ENCODE measurements at regions not wholly inside any gene's neighbourhood (a gene's known extent, or its start where the extent isn't known, plus 50 kb on each side); places are given as distances from the start of the nearest gene placed in this dataset.
"Not testable (repeated sequence)": the region's sequence is repeated elsewhere in the genome, so short reads cannot be mapped to it uniquely, and the experiment has no call there.

DNA sequence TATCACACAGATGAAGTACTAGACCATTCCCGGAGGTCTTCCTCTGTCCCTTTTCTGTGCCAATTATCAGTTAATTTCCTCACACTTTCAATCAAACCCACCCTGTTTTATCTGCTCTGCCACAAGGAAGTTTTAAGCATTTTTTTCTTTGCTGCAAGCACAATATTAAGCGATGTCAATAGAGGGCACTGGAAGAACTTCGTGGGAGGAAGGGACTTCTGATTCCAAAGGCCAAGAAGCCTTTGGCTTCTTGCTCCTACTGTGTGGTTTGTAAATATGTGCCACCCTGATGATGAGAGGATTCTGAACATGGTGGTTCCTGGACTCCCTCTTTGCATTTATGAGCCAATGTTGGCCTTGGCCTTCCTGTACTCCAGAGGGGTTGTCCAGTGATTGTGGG lies 1712.5 kb upstream of the C9orf72 start:
- DNase-seq, result no peak

DNA sequence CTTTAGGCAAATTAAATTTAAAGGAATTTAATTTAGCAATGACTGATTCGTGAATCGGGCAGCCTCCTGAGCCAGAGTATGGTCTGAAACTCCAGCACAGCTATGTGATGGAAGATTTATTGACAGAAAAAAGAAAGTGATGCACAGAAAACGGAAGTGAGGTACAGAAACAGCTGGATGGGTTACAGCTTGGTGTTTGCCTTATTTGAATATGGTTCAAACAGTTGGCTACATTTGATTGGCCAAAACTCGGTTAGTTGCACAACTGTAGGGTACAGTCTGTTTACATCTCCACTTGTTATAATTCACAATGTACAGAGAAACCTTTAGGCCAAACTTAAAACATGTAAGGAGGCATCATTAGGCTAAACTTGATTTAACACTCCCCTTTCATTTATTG lies 1716.1 kb upstream of the C9orf72 start:
- DNase-seq, result no peak

DNA sequence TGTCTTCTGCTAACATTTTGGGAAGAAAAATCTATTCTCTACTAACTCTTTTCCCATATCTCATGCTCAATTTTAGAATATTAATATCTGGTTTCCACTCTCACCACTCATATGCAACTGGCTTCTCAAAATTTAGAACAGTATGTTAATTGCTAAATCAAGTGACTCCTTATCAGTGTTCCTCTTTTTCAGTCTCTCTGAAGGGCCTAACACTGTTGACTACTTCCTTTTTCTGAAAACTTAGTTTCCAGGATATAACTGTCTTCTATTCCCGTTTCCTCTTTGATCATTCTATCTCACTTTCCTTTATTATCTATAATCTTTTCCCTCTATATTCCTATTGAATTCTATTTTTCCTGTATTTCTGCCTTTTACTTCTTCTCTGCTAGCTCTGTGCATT lies 1717.2 kb upstream of the C9orf72 start:
- no peak for DNase-seq

DNA sequence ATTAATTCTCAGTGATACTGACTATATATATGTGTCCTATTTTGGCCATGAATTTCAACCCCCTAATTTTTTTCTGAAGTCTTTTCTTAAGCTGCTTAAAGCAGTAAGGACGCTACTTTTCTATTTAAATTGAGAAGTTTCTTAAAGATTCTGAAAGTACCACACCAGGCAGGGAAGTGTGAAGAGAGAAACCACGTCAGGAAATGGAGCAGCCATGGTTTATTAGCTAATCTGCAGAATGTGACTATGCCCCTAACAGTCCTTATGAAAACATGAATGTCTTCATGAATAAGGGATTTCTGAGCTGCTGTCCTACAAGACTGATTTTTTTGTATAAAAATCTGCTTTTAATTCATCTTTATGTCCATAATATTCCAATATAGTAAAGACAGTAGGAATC lies 1724.3 kb upstream of the C9orf72 start:
- no peak for DNase-seq

DNA sequence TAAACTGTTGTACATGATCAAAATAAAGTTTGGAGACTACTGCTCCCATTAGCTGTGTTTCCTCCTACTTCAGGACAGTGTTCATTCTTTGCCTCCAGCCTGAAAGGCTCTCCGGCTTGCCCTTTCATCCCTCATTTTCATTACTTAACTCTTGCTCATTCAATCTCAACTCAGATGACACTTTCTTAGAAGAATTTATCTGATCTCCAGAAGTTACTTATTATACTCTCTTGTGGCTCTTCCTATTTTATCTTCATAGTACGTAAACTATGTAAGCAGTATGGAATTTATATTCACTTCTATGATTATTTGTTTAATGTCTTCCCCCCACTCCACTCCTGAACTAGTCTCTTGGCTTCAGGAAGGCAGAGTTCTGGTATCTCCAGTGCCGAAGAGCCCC lies 1737.9 kb upstream of the C9orf72 start:
- DNase-seq, result no peak

DNA sequence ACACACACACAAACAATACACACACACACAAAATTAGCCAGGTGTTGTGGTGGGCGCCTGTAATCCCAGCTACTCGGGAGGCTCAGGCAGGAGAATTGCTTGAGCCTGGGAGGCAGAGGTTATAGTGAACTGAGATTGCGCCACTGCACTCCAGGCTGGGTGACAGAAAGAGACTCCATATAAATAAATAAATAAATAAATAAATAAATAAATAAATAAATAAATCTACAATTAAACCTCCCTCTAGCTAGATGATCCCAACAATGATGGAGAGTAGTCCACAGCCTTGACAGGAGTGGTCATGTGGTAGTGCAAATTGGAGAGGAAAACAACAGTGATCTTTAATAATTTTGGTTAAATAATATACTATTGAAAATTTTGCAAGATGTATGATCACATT lies 1739.0 kb upstream of the C9orf72 start:
- DNase-seq, result no peak

DNA sequence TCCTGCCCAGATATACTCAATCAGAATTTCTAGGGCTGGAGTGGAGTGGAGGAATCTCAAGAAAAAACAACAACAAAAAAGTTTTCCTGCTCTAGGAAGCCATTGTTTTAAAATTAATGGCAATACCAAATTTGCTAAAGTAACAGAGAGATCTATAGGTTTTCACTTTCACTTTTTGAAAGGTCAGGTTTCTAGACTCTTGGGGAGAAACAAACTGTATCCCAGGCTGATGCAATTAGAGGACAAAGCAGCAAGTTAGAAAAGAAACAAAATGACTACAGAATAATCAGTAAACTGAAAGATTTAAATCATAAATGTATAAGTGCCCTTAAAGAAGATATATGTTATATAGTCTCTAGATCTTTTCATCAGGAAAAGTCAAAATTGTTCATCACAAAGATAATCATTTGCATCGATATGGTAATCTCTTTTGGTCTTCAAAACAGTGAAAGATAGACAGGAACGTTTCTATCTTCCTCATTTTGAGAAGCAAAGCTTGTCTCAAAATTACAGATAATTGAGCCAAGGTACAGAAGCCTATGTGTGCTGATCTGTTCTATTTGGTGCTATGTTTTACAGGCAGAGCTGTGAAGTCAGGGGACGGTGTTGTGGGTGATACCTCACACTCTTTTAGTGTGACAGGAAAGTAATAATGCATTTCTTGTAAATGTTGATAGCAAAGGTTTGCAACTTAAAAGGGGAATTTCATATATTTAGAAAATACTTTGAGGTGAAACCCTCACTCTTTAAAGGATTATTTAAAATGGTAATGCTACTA lies 1746.6 kb upstream of the C9orf72 start:
- no peak for DNase-seq

DNA sequence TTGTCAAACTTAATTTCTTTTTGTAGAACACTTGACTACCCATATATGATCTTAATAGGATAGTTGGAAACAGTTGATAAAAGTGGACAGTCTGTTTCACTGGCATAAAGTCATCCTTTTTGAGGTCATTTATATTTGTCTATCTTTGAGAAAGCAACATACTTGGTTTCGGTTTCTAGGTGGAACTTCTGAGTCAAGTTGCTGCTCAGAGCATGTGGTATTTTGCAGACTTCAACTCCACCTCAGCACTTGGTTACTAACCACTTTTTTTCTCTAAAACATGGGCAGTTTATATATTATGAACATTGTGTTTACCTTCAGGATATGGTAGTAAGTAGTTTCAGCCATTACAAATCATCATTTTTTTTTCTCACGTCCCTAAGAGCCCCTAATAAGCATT lies 1749.0 kb upstream of the C9orf72 start:
- DNase-seq, result no peak

DNA sequence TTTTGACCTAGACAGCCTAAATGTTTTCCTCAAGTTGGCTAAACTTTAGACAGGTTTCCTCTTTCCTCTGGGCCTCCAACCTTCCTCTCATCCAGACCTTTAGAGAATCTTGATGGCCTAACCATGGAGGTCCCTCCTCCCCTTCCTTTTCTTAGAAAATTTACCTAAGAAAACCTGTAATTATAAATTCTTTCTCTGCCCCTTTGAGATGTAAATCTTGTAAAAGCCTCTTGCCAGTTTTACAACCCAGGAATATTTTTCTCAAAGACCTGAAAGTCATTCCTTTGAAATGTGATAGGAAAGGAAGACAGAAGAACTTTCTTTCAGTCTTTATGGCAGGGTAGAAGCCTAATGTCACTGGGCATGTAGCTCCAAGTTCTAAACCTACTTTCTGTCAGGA lies 1752.6 kb upstream of the C9orf72 start:
- no peak for DNase-seq

DNA sequence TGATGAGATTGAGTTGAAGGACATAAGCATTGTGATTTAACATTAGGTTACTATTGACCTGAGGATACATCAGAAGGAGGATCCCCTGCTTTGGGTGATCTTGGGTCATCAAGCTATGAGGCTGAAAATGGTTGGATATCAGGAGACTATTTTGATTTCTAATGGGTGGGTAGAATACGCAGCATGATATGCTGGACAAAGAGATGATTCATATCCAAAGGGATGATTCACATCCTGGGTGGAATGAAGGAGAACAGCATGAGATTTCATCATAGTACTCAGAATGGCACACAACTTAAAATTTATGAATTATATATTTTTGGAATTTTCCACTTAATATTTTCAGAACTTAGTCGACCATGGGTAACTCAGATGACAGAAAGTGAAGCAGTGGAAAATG lies 1759.5 kb upstream of the C9orf72 start:
- no peak for DNase-seq

DNA sequence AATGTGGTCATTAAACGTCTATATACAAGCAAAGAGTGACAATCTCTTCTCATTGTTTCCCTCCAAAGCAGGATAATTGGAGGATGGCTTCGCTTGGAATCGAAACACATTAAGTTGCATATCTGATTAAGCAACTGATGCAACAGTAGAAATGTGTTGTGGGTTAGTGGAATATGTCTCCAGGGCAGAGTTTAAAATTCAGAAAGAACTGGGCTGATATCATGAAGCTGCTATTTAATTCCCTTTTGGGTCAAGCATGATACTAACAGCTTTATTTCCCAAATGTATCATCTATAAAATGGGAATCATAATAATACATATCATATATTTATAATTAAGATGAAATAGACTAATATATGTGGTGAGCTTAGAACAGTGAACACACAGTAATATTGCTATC lies 1763.0 kb upstream of the C9orf72 start:
- DNase-seq, result no peak

DNA sequence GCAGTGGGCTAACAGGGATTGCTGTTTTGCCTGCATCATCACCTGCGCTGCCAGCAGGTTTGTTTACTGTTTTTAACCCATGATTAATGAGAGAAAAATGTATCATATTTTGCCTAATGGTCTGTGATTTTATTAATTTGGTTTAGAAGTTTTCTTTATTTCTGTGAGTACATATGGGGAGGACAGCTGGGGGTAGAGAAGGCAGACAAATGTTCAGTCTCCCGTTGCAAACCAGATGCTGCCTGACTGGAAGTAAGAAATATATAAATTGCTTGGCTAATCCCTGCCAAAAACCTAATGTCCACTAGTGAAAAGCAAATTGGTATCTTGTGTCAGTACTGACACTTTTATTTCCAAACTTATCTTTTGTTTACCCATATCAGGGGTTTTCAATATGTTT lies 1766.1 kb upstream of the C9orf72 start:
- DNase-seq, result no peak

DNA sequence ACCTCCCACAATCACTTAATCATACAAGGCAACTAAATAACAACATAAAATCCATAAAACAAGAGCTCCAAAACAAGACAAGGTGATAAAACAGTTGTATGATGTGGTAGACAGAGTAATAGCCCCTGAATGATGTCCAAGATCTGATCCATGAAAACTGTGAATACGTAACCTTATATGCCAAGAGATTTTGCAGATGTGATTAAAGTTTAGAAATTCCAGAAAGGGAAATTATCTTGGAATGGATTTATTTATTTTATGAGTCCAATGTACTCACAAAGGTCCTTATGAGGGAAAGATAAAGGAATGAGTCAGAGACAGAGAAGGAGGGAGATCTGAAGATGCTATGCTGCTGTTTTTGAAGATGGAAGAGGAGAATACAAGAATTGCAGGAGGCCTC lies 1775.7 kb upstream of the C9orf72 start:
- DNase-seq, result no peak

DNA sequence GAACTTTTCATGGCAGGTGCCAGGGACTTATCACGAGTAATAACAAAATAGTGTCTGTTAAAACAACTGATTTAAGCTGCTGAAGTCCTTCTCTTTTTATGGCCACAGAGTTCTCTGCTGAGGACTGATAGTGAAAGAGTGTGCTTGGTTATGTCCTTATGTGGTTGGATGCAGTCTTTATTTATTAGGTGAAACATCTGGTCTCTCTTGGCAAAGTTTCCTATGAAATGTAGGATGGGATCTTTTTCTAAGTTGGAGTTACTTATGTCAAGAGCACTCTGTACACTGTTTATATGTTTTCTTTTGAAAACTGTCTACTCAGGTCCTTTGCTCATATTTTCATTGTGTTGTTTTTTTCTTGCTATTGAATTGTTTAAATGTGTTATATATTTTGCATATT lies 1816.1 kb upstream of the C9orf72 start:
- DNase-seq, result peak; percentile 32

DNA sequence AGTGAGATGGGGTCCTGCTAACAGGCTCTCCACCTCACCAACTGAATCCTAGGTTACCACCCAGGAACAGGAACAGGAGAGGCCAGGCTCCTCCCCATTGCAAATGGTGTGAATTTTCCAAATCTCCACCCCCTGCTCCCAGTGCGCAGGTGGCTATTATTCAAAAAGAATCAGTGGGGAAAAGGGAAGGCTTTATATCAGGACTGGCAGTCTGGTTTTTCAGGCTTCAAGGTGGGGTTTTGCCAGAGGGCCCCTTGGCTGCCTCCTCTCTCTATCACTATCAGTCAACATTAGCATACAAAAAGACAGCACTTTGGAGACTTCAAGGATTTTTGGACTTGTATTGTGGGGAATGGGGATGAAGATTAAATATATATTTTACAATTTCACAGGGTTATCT lies 1817.6 kb upstream of the C9orf72 start:
- DNase-seq, result no peak

DNA sequence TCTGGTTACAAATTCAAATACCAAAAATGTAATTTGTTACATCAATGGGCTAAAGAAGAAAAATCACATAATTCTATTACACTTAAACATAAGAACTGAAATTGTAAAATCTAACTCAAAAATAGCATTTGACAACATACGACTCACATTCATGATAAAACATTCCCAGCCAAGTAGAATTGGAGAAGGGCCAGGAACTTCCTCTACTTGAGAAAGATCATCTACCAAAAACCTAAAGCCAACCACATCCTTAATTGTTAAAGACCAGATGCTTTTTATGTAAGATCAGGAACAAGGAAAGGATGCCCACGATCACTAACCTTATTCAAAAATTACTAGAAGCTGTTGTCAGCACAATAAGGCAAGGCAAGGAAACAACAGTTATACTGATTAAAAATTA lies 1819.8 kb upstream of the C9orf72 start:
- DNase-seq, result peak; percentile 9

DNA sequence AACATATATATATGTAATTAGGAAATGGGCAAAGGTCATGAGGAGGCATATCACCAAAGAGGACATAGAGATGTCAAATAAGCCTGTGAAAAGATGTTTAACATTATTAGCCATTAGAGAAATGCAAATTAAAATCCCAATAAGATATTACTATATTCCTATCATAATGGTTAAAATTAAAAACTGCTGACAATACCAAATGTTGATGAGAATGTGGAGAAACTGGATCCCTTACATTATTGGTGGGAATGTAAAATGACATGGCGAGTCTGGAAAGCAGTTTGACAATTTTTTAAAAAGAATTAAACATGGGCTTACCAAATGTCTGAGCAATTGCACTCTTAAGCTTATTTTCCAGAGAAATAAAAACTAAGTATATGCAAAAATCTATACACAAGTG lies 1821.6 kb upstream of the C9orf72 start:
- no peak for DNase-seq

DNA sequence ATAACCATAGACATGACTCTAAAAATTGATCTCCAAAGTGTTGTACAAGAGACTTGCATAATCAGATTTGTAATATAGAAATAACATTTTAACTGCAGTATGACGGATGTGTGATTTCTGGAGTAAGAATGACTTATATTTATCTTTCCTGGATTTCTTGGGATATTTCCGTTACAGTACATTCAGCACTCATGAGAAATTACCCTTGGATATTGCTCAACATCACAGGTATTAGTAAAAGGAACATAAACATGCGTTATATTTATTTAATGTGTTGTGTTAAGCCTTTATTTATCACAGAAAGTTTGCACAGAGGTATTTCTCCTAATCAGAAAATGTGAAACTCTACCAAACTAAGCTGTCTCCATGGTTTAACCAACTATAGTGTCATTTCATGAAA lies 1823.9 kb upstream of the C9orf72 start:
- no peak for DNase-seq

DNA sequence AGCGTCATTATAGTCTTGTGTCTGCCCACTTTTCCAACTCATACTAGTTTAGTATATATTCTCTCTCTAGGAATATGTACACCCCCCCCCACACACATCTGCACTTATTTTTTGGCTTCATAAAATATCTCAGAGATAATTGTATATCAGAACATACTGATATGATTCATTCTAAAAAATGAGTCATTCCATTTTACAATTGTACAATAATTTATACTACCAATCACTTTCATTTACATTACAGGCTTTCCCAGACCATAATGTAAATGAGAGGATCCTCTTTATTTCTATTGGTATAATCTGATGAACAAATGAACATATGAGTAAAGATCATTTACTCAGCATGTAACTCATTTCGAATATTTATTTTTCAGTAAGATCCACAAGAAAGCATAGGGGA lies 1842.9 kb upstream of the C9orf72 start:
- DNase-seq, result no peak

DNA sequence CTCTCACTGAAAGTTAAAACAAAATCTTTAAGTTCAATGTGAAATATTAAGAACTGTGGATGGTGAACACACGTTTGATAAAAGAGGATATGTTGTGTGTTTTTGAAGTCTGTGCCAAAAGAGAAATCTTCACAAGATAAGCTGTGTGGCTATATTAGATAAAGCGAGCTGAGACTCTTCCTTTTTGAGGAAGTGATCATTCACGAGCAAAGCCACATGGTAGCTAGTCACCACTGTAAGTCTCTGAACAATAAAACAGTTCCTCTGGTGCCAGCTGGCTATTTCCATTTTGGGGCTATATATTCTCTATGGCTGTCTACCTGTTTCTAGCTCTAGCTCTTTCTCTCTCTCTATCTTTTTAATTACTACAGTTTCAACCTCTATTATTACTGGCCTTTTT lies 1849.2 kb upstream of the C9orf72 start:
- DNase-seq, result no peak

DNA sequence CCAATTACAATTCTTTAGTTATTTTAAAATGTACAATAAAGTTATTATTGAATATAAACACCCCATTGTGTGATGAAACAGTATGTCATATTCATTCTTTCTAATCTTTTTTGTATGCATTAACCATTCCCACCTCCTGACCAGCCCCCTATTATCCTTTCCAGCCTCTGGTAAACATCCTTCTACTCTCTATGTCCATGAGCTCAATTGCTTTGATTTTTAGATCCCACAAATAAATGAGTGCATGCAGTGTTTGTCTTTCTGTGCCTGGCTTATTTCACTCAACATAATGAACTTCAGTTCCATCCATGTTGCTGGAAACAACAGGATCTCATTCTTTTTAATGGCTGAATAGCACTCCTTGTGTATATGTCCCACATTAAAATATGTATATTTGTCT lies 1858.9 kb upstream of the C9orf72 start:
- DNase-seq, result no peak

DNA sequence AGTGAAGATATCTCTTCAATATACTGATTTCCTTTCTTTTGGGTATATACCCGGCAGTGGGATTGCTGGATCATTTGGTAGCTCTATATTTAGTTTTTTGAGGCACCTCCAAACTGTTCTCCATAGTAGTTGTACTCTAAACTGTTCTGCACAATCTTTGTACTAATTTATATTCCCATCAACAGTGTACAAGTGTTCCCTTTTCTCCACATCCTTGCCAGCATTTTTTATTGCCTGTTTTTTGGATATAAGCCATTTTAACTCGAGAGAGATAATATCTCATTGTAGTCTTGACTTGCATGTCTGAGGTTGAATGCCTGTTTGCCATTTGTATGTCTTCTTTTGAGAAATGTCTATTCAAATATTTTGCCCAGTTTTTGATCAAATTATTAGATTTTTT lies 1859.4 kb upstream of the C9orf72 start:
- DNase-seq, result not testable (repeated sequence)

DNA sequence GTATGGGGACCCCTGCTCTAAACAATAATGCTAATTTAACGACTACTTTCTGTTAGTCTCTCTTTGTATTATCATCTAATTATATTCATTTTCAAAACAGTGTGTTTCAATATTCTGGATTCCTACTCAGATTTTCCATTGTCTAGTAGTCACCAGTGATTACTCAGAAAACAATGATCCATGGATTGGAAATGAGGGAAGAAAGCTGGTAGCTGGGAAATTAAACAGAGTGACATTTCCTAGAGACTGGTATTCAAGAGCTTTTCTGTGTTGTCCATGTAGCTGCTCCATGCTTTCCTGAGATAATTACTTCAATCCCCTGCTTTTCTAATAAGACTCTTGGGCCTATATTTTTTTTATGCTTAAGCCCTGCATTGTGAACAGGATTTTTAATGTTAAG lies 1862.1 kb upstream of the C9orf72 start:
- no peak for DNase-seq

DNA sequence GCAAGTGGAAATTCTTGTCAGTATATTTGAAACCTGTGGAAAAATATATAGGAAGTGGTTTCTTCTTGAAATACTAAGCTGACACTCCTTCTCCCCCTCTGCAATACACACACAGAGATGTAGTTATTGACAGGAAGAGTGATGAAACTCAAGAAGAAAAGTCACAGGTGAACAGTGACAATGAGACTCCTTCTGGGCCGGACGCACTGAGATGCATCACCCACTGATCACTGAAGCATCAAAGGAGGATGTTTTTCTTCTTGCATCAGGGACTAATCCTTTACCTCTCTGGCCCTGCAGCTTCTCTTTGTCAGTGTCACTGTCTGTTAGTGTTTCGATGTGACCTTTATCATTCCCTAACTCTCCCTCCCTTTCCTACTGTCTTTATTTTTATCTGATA lies 1864.2 kb upstream of the C9orf72 start:
- no peak for DNase-seq

DNA sequence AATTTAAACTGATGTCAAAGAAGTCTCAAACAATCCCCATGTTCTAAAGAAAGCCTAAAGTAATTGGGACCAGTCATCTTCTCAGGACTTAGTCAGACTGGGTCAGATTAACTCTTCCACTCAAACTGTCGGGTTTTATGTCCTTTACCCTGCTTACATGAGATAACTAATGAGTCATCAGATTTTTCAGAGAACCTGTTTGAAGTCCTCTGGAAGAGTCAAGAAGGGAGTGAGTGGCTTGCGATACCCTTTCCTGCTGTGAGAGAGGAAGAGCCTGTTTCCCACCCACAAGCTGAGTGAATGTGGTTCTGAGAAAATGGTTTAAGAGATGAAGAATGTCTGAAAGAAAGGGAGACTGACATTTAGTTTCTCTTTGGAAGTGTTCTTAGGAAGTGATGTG lies 1866.7 kb upstream of the C9orf72 start:
- no peak for DNase-seq
